Right lobe of liver (tissue), 6 donors: ENCODE measurements at regions not wholly inside any gene's neighbourhood (a gene's known extent, or its start where the extent isn't known, plus 50 kb on each side); places are given as distances from the start of the nearest gene placed in this dataset.

Experiments used
- ATAC-seq, 4 donors: fragments of 200-7000 bp; cut with Tn5 transposase; one replicate each; pipeline ENCODE4 v1.9.1; 2020; ENCODE audit warnings: mild to moderate bottlenecking in 4 of 4, moderate library complexity in 4 of 4
- DNase-seq, 3 donors: peaks; one replicate each; pipeline ENCODE4 v3.0.0-alpha.2; 2020
- H3K27ac ChIP-seq, 3 donors: fragments of 200-600 bp; one replicate each; pipeline ENCODE4 v1.8.0; 2022
- H3K27me3 ChIP-seq, 2 donors: fragments of 200-600 bp; one replicate each; pipeline ENCODE4 v1.8.0; 2022
- H3K36me3 ChIP-seq, 4 donors: fragments of 200-600 bp; sonication (generic) in 1 of 4; one replicate each; pipeline versions ENCODE4 v1.5.1 to v1.8.0; 2017 to 2022; ENCODE audit warnings: control low read depth in 1 of 4
- H3K4me1 ChIP-seq, 4 donors: fragments of 200-600 bp; sonication (generic) in 1 of 4; one replicate each; pipeline versions ENCODE4 v1.5.1 to v1.8.0; 2017 to 2022; ENCODE audit warnings: control low read depth in 1 of 4
- H3K4me3 ChIP-seq, 3 donors: fragments of 200-600 bp; one replicate each; pipeline ENCODE4 v1.8.0; 2022
- H3K9me3 ChIP-seq, 4 donors: fragments of 200-600 bp; sonication (generic) in 1 of 4; one replicate each; pipeline versions ENCODE4 v1.5.1 to v1.8.0; 2017 to 2022; ENCODE audit warnings: control low read depth in 1 of 4
- POLR2A ChIP-seq: fragments of 450-650 bp; IDR thresholded peaks from one replicate; pipeline ENCODE4 v1.6.1; 2017; ENCODE audit warnings: antibody characterized with exemption, mild to moderate bottlenecking
- WGBS: methylation state at CpG from one replicate; pipeline ENCODE4 v1.1.6; 2018; ENCODE audit warnings: low coverage, low lambda C conversion rate; ENCODE audit not compliant: insufficient coverage; ENCODE audit errors: missing lambda C conversion rate; 5-methylcytosine and 5-hydroxymethylcytosine counted together
- intact Hi-C, 2 donors: fragments of 100-400 bp; cut with DNase I; formaldehyde crosslinking; loops; one replicate each; pipeline versions ENCODE4 v1.11.2 to v1.14.1; 2022
- TF ChIP-seq, protein P1 (sequence below), 4 donors: fragments of 200-600 bp in 3 of 4; fragments of 450-650 bp in 1 of 4; IDR thresholded peaks; one replicate each; pipeline versions ENCODE4 v1.5.1 to v1.8.0; 2016 to 2022; ENCODE audit warnings: antibody characterized with exemption in 4 of 4, mild to moderate bottlenecking in 2 of 4
- donor health status: DM: no; HTN: yes; CAD: no.
- donor health status: DM: no; HTN: no; CAD: no.
- donor health status: DM: no; HTN: no; CAD: no.
- donor health status: DM: no; HTN: yes; CAD: no.
- donor health status: DM: no; HTN: yes; CAD: no.

DNA sequence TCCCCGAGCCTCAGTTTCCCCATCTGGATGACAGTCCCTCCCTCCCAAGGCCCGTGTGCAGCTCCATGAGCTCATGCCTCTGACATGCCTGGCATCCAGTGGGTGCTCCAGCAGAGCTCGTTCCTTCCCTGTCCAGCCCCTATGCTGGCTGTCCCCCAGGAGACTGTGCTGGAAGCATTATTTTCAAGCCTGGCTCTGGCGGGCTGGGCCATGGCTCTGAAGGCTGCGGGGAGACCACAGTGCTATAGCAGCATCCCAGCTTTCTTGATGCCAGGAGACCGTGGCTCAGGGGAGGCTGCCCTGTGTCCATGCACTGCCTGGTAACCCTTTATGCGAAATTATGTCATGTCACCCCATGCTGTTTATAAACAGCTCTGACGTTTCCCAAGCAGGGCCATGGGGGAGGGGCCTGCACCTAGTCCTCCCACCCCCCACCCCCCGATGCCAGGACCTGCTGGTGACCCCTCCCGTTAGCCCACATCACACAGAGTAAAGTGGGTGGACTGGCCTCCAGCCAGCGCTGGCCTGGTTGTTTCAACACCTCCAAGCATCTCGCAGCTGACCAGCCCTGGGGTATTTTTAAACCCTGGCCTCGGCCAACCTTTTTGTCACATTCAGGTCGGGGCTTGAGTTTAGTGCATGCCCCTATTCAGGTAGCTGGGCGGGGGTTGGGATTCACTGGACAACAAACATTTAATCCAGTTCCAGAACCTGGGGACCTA lies 105.9 kb upstream of the ZNF716 start:
- intact Hi-C loops, result no loop called here
- TF ChIP-seq, protein P1, sequence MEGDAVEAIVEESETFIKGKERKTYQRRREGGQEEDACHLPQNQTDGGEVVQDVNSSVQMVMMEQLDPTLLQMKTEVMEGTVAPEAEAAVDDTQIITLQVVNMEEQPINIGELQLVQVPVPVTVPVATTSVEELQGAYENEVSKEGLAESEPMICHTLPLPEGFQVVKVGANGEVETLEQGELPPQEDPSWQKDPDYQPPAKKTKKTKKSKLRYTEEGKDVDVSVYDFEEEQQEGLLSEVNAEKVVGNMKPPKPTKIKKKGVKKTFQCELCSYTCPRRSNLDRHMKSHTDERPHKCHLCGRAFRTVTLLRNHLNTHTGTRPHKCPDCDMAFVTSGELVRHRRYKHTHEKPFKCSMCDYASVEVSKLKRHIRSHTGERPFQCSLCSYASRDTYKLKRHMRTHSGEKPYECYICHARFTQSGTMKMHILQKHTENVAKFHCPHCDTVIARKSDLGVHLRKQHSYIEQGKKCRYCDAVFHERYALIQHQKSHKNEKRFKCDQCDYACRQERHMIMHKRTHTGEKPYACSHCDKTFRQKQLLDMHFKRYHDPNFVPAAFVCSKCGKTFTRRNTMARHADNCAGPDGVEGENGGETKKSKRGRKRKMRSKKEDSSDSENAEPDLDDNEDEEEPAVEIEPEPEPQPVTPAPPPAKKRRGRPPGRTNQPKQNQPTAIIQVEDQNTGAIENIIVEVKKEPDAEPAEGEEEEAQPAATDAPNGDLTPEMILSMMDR (IDR thresholded peaks at IDR 0.05), result no peak
- no peak for TF ChIP-seq POLR2A
- Histone ChIP-seq H3K4me3 (no peak overlapping the region), H3K27me3 (no peaks in the 10 kb centered on the region), H3K27ac (peak overlapping the region in 1 of 3 donors; percentile 60), H3K4me1 (peaks cover 0 to 49% (median 0%) of the 10 kb centered on the region in 4 donors), H3K36me3 (no peaks in the 10 kb centered on the region), H3K9me3 (no peaks in the 10 kb centered on the region)
- 22% methylated on average over 8 of the region's 15 CpGs for WGBS
- ATAC-seq, result peak; percentile 18 to 57 (median 34)
- DNase-seq, result peak; percentile 65 to 74 (median 66)

- intact Hi-C loops, result no loop called here
- no peak for DNase-seq
- Histone ChIP-seq H3K4me3 (no peak overlapping the region), H3K4me1 (peaks cover 0 to 47% (median 0%) of the 10 kb centered on the region in 4 donors), H3K27me3 (no peaks in the 10 kb centered on the region), H3K27ac (peak overlapping the region in 1 of 3 donors; percentile 60), H3K36me3 (no peaks in the 10 kb centered on the region), H3K9me3 (no peaks in the 10 kb centered on the region)
- 60% methylated on average over 4 of the region's 4 CpGs for WGBS
- no peak for TF ChIP-seq POLR2A
- TF ChIP-seq, protein P1 (IDR thresholded peaks at IDR 0.05), result no peak
- no peak for ATAC-seq
These were observed 105.0 kb upstream of the ZNF716 start for GRCh38 chr7:57344957-57345356.

- Histone ChIP-seq H3K4me1 (peaks cover 0 to 24% (median 0%) of the 10 kb centered on the region in 4 donors), H3K9me3 (no peaks in the 10 kb centered on the region), H3K4me3 (no peak overlapping the region), H3K36me3 (no peaks in the 10 kb centered on the region), H3K27me3 (no peaks in the 10 kb centered on the region), H3K27ac (peak overlapping the region in 1 of 3 donors; percentile 13)
- WGBS, result 53% methylated on average over 3 of the region's 7 CpGs
- TF ChIP-seq, protein P1 (IDR thresholded peaks at IDR 0.05), result no peak
- TF ChIP-seq POLR2A, result no peak
- intact Hi-C loops, result no loop called here
- DNase-seq (peak; percentile 41 to 76 (median 74)), ATAC-seq (peak; percentile 75 to 87 (median 77))
These were observed 101.2 kb upstream of the ZNF716 start for GRCh38 chr7:57348646-57349269.

DNA sequence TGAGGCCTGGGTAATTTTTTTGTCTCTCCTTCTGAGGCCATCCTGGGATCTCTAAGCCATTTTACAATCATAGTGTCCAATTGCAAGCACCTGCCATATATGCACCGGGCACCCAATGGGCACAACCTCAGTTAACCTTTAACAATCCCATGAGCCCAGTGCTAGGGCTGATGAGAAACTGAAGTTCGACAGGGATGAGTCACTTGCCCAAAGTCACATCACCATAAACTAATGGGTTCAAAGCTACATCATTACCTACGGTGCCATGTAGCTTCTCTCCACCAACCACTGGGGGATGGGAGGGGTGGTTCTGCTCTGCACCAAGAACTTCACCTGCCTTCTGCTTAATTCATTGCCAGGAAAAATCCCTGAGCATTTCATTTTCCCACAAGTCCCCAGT lies 95.8 kb upstream of the ZNF716 start:
- intact Hi-C loops, result no loop called here
- DNase-seq (no peak), ATAC-seq (peak in 3 of 4 donors; percentile 29 to 73 (median 53))
- Histone ChIP-seq H3K27me3 (no peaks in the 10 kb centered on the region), H3K36me3 (no peaks in the 10 kb centered on the region), H3K4me3 (no peak overlapping the region), H3K4me1 (peaks cover 0 to 8% (median 0%) of the 10 kb centered on the region in 4 donors), H3K9me3 (no peaks in the 10 kb centered on the region), H3K27ac (no peak overlapping the region)
- WGBS, result 56% methylated on average over 3 of the region's 3 CpGs
- TF ChIP-seq POLR2A, result no peak
- TF ChIP-seq, protein P1 (IDR thresholded peaks at IDR 0.05), result no peak
